Inflammatory macrophage treated with lipopolysaccharide for 1 hour (primary cell): ENCODE measurements at regions not wholly inside any gene's neighbourhood (a gene's known extent, or its start where the extent isn't known, plus 50 kb on each side); places are given as distances from the start of the nearest gene placed in this dataset.

Experiments used
- DNase-seq, 2 donors: peaks; one replicate each; pipeline ENCODE4 v3.0.0-alpha.2; 2020 to 2022

DNA sequence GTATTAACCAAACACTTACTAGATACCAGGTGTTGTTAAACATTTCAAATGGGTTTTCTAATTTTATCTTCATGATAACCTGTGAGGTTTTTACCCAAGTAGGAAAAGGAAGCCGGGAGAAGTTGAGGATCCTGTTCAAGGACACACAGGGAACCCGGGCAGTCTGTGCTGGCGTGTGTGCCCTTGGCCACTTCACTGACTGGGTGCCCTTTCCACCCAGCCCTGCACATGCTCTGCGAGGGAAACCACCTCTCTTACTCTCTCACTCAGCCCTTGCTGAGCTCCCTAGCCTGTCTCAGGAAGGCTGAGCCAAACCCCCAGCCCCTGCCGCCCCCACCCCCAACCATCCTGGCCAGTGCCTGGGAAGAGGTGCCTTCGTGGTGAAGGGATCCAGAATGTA lies 51.8 kb downstream of the TEX44 start:
- DNase-seq = no peak

DNA sequence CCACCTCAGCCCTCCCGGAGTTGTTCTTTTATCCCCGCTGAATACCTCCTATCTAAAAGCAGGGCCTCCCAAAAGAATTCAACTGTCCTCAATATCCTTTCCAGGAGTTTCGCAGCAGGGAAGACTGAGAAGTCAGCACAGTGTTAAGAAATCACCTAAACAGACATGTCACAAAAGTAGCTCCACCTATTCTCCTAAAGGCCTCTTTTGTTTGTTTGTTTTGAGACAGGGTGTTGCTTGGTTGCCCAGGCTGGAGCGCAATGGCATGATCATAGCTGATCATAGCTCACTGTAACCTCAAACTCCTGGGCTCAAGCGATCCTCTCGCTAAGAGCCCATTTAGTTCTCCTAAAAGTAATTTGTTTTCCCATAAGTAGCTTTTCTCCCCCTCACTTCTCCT lies 53.8 kb downstream of the TEX44 start:
- DNase-seq = no peak

DNA sequence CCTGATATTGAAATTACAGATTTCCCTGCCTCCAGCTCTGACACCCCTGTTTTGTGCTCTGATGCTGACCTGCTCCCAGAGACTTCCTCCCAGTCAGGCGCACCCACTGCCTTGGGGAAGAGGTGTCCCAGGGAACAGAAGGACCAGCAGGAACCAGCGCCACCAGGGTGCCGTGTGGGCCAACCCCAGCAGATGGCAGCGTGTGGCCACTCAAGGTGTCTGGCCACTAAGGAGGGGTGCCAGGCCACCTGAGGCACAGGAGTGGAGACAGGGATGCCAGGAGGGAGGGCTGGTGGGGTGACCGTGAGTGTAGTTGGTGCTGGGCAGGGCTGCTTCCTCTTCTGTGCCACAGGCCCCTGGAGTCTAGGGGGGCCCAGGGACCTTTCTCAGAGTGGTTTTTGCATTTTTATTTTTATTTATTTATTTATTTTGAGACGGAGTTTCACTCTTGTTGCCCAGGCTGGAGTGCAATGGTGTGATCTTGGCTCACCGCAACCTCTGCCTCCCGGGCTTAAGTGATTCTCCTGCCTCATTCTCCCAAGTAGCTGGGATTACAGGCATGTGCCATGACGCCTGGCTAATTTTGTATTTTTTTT lies 56.0 kb downstream of the TEX44 start:
- DNase-seq = peak; percentile 51 to 77

DNA sequence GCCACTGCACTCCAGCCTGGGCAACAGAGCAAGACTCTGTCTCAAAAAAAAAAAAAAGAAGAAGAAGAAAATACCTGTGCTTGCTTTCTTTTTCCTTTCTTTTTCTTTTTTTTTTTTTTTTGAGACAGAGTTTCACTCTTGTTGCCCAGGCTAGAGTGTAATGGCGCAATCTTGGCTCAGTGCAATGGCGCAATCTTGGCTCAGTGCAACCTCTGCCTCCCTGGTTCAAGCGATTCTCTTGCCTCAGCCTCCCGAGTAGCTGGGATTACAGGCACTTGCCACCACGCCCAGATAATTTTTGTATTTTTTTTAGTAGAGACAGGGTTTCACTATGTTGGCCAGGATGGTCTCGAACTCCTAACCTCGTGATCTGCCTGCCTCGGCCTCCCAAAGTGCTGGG lies 56.8 kb upstream of the PTMA start:
- peak; percentile 56 to 72 for DNase-seq

DNA sequence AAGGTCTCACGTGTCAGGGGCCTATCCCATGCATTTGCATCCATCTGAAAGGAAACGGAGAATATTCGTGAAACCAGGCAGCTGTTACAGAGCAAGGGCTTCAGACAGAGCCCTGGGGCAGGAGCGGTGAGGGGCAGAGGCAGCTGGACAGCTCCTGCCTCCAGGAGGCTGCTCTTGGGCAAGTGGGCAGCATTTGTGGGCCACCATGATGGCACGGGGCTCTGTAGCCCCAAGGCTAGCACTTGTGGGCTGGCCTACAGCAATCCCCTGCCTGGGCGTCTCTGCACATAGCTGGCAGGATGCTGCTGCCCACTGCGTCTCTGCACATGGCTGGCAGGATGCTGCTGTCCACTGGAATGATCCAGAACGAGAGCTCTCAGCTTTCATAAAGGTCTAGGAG lies 52.8 kb upstream of the PTMA start:
- no peak for DNase-seq

DNA sequence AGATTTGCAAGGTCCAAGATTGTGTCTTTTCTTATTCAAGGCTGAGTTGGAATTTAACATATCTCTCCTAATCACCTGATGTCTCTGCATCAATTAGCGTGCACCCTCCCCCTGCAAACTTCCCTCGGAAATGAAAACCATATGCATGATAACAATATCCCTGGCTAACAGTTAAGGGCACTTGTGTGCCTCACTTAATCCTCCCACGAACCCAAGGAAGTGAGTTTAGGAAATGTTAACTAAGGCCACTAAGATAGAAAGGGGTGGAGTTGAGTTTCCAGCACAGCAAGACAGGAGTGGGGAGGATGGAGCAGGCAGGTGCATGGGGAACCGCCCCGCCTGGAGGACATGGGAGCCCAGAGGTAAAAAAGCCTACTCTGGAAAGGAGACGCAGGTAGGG lies 52.4 kb upstream of the PTMA start:
- no peak for DNase-seq
